ENCODE measurements at regions not wholly inside any gene's neighbourhood (a gene's known extent, or its start where the extent isn't known, plus 50 kb on each side); places are given as distances from the start of the nearest gene placed in this dataset.

GRCh38 chr14:58789736-58790135, 152.0 kb downstream of the DACT1 start:
- POLR2A ChIA-PET = interaction anchor here (1.5 kb wide), 1 partner anchor 14 kb away, joined by 3 read pairs; no protein-coding TSS in a partner anchor
- TF ChIP-seq, protein P1, sequence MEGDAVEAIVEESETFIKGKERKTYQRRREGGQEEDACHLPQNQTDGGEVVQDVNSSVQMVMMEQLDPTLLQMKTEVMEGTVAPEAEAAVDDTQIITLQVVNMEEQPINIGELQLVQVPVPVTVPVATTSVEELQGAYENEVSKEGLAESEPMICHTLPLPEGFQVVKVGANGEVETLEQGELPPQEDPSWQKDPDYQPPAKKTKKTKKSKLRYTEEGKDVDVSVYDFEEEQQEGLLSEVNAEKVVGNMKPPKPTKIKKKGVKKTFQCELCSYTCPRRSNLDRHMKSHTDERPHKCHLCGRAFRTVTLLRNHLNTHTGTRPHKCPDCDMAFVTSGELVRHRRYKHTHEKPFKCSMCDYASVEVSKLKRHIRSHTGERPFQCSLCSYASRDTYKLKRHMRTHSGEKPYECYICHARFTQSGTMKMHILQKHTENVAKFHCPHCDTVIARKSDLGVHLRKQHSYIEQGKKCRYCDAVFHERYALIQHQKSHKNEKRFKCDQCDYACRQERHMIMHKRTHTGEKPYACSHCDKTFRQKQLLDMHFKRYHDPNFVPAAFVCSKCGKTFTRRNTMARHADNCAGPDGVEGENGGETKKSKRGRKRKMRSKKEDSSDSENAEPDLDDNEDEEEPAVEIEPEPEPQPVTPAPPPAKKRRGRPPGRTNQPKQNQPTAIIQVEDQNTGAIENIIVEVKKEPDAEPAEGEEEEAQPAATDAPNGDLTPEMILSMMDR (IDR thresholded peaks at IDR 0.05; ENCODE audit: unreplicated experiment) = no peak
- no peaks in the 10 kb centered on the region for H3K4me1 Mint-ChIP-seq (ENCODE audit: insufficient read depth, unreplicated experiment)
- H3K27ac Mint-ChIP-seq (ENCODE audit: low read depth, unreplicated experiment) = no peak overlapping the region
- no peaks in the 10 kb centered on the region for H3K9me3 Mint-ChIP-seq (ENCODE audit: unreplicated experiment)
- no peaks in the 10 kb centered on the region for H3K36me3 Mint-ChIP-seq (ENCODE audit: insufficient read depth, unreplicated experiment)
- no TSS peak for BruUV-seq (replicated peaks)
- DNase-seq (ENCODE audit: unreplicated experiment) = no peak
- intact Hi-C loops (cut with micrococcal nuclease) = no loop called here
- CTCF ChIA-PET = interaction anchor here (1.1 to 1.3 kb wide), 2 partner anchors 38 to 58 kb away, joined by 3 to 4 read pairs; no protein-coding TSS in a partner anchor
- H3K27me3 Mint-ChIP-seq (ENCODE audit: insufficient read depth, unreplicated experiment) = no peaks in the 10 kb centered on the region
- no peak overlapping the region for H3K4me3 Mint-ChIP-seq (ENCODE audit: unreplicated experiment)

DNA sequence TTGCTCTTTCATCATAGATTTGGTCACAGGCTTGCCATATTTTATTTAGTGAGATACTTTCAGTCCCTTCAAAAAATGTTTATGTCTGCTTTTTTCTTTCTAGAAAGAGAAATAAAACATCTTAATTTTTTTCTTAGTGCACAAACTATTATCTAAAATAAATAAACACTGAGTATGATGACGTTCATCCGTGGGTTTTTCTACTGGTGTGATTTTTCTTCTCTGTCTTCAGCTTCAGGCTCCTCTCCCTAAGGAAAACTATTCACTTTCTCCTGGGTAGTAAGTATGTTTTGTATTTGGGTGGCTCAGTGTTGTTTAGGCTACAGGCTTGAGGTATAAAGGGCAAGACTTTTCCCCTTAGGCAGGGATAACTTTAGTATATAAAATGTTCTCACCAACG, 154.7 kb downstream of the DACT1 start:
- CTCF ChIA-PET = no interaction called here
- no peaks in the 10 kb centered on the region for H3K9me3 Mint-ChIP-seq (ENCODE audit: unreplicated experiment)
- BruUV-seq (replicated peaks) = no TSS peak

GRCh38 chr14:58793131-58793740, 155.5 kb downstream of the DACT1 start:
- TF ChIP-seq, protein P1 (IDR thresholded peaks at IDR 0.05; ENCODE audit: unreplicated experiment) = no peak
- no peaks in the 10 kb centered on the region for H3K36me3 Mint-ChIP-seq (ENCODE audit: insufficient read depth, unreplicated experiment)
- ChIA-PET CTCF (interaction anchor here (0.9 kb wide), 1 partner anchor 651 kb away, joined by 6 read pairs; no protein-coding TSS in a partner anchor), POLR2A (no interaction called here)
- no peak overlapping the region for H3K27ac Mint-ChIP-seq (ENCODE audit: low read depth, unreplicated experiment)
- BruUV-seq (replicated peaks) = no TSS peak
- H3K4me3 Mint-ChIP-seq (ENCODE audit: unreplicated experiment) = no peak overlapping the region
- intact Hi-C loops (cut with micrococcal nuclease) = no loop called here
- DNase-seq (ENCODE audit: unreplicated experiment) = no peak
- H3K9me3 Mint-ChIP-seq (ENCODE audit: unreplicated experiment) = no peaks in the 10 kb centered on the region
- H3K27me3 Mint-ChIP-seq (ENCODE audit: insufficient read depth, unreplicated experiment) = no peaks in the 10 kb centered on the region
- H3K4me1 Mint-ChIP-seq (ENCODE audit: insufficient read depth, unreplicated experiment) = no peaks in the 10 kb centered on the region

More for the DNA sequence above, 154.7 kb downstream of the DACT1 start:
- TF ChIP-seq, protein P1 (IDR thresholded peaks at IDR 0.05; ENCODE audit: unreplicated experiment) = no peak
- no peak overlapping the region for H3K4me3 Mint-ChIP-seq (ENCODE audit: unreplicated experiment)
- intact Hi-C loops (cut with micrococcal nuclease) = no loop called here
- POLR2A ChIA-PET = no interaction called here
- no peak for DNase-seq (ENCODE audit: unreplicated experiment)
- no peaks in the 10 kb centered on the region for H3K4me1 Mint-ChIP-seq (ENCODE audit: insufficient read depth, unreplicated experiment)
- H3K36me3 Mint-ChIP-seq (ENCODE audit: insufficient read depth, unreplicated experiment) = no peaks in the 10 kb centered on the region
- no peak overlapping the region for H3K27ac Mint-ChIP-seq (ENCODE audit: low read depth, unreplicated experiment)
- H3K27me3 Mint-ChIP-seq (ENCODE audit: insufficient read depth, unreplicated experiment) = no peaks in the 10 kb centered on the region

DNA sequence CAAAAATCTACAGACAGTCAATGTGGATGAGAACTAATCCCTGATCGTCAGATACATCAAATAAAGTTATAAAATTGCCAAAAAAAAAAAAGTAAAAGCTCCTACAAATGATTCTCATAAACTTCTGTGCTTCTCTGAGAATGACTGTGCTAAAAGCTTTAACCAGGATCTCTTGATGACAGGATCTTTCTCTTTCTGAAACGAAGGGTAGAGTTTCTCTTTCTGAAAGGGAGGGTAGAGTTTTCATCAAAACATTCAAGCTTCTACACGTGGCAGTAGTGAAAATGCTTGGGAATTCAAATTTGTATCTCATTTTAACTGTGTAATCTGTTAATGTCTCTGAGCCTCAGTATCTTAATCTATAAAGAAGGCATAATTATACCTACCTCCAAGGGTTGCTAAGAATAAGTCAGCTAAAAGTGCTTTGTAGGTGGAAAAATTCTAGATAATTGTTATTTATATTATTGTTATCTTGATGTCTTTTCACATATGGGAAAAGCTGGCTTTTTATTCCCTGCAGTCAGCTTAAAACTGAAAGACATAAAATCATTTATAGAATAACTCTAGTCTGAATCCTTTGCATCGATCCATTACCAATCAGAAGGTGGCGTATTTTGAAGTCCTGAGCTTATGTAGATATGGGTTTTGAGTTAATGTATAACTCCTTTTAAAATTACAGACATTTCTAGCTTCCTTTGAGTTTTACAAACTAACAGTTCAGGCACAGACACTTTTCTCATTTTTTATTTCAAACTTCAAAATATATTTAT, 157.4 kb downstream of the DACT1 start:
- no peak for DNase-seq (ENCODE audit: unreplicated experiment)
- Mint-ChIP-seq H3K27me3 (ENCODE audit: insufficient read depth, unreplicated experiment) (no peaks in the 10 kb centered on the region), H3K9me3 (ENCODE audit: unreplicated experiment) (no peaks in the 10 kb centered on the region), H3K36me3 (ENCODE audit: insufficient read depth, unreplicated experiment) (no peaks in the 10 kb centered on the region), H3K4me3 (ENCODE audit: unreplicated experiment) (no peak overlapping the region), H3K27ac (ENCODE audit: low read depth, unreplicated experiment) (no peak overlapping the region), H3K4me1 (ENCODE audit: insufficient read depth, unreplicated experiment) (no peaks in the 10 kb centered on the region)
- TF ChIP-seq, protein P1 (IDR thresholded peaks at IDR 0.05; ENCODE audit: unreplicated experiment) = no peak
- intact Hi-C loops (cut with micrococcal nuclease) = no loop called here
- CTCF ChIA-PET = interaction anchor here (0.7 to 0.8 kb wide), 3 partner anchors 10 to 145 kb away, joined by 3 to 6 read pairs (median 3); no protein-coding TSS in a partner anchor
- POLR2A ChIA-PET = interaction anchor here (0.6 kb wide), 1 partner anchor 61 kb away, joined by 3 read pairs; no protein-coding TSS in a partner anchor
- BruUV-seq (replicated peaks) = no TSS peak

All from MCF 10A (cell line).